Stomach (tissue), 4 donors: ENCODE measurements at regions not wholly inside any gene's neighbourhood (a gene's known extent, or its start where the extent isn't known, plus 50 kb on each side); places are given as distances from the start of the nearest gene placed in this dataset.

Experiments
- EP300 ChIP-seq: sonication (generic); formaldehyde crosslinking; IDR thresholded peaks from one replicate; pipeline ENCODE4 v1.6.1; 2017; ENCODE audit warnings: antibody characterized with exemption
- POLR2A ChIP-seq, 4 donors: fragments of 450-650 bp; IDR thresholded peaks; one replicate each; pipeline ENCODE4 v1.6.1; 2016; ENCODE audit warnings: antibody characterized with exemption in 4 of 4, control low read depth in 2 of 4, mild to moderate bottlenecking in 1 of 4, moderate library complexity in 1 of 4
- POLR2AphosphoS5 ChIP-seq, 3 donors: sonication (generic); formaldehyde crosslinking; IDR thresholded peaks; one replicate each; pipeline ENCODE4 v1.6.1; 2016; ENCODE audit warnings: antibody characterized with exemption in 3 of 3
- TF ChIP-seq, protein P1 (sequence below), 7 experiments: fragments of 450-650 bp in 4 of 7; fragments of 200-600 bp in 3 of 7; sonication (generic) in 3 of 7; IDR thresholded peaks; one replicate each; pipeline ENCODE4 v1.5.1; 2016 to 2019; ENCODE audit warnings: antibody characterized with exemption in 7 of 7, control low read depth in 2 of 7, mild to moderate bottlenecking in 1 of 7

GRCh38 chr2:116585669-116586327 is 1228.7 kb upstream of the DDX18 start:
- TF ChIP-seq POLR2AphosphoS5 (IDR thresholded peaks at IDR 0.05): no peak
- TF ChIP-seq, protein P1, sequence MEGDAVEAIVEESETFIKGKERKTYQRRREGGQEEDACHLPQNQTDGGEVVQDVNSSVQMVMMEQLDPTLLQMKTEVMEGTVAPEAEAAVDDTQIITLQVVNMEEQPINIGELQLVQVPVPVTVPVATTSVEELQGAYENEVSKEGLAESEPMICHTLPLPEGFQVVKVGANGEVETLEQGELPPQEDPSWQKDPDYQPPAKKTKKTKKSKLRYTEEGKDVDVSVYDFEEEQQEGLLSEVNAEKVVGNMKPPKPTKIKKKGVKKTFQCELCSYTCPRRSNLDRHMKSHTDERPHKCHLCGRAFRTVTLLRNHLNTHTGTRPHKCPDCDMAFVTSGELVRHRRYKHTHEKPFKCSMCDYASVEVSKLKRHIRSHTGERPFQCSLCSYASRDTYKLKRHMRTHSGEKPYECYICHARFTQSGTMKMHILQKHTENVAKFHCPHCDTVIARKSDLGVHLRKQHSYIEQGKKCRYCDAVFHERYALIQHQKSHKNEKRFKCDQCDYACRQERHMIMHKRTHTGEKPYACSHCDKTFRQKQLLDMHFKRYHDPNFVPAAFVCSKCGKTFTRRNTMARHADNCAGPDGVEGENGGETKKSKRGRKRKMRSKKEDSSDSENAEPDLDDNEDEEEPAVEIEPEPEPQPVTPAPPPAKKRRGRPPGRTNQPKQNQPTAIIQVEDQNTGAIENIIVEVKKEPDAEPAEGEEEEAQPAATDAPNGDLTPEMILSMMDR (IDR thresholded peaks at IDR 0.05): no peak
- no peak for TF ChIP-seq POLR2A (IDR thresholded peaks at IDR 0.05)
- no peak for TF ChIP-seq EP300
